WTC11 (cell line): ENCODE measurements at regions not wholly inside any gene's neighbourhood (a gene's known extent, or its start where the extent isn't known, plus 50 kb on each side); places are given as distances from the start of the nearest gene placed in this dataset.

Experiments used
- ATAC-seq: fragments of 200-7000 bp; cut with Tn5 transposase; 2 replicates; pipeline ENCODE4 v1.10.0; 2021; ENCODE audit warnings: mild to moderate bottlenecking, moderate library complexity
- CTCF ChIA-PET: fragments of 300-600 bp; sonication (Branson Sonifier 250); formaldehyde crosslinking; loops from one replicate; lab custom pipeline; 2021; ENCODE audit warnings: antibody characterized with exemption; lab: Charles Lee
- POLR2A ChIA-PET: fragments of 350-600 bp; sonication (Branson Sonifier 250); formaldehyde crosslinking; loops from one replicate; lab custom pipeline; 2021; ENCODE audit warnings: antibody characterized with exemption; lab: Charles Lee
- DNase-seq: peaks from one replicate; pipeline ENCODE4 v3.0.0; 2021; ENCODE audit warnings: low spot score
- H3K27ac Mint-ChIP-seq: 2 replicates; pipeline ENCODE4 v1.8.0; 2021; ENCODE audit warnings: mixed read lengths
- H3K27me3 Mint-ChIP-seq: 2 replicates; pipeline ENCODE4 v1.8.0; 2021; ENCODE audit warnings: low read depth, mild to moderate bottlenecking, moderate library complexity, mixed read lengths
- H3K36me3 Mint-ChIP-seq: 2 replicates; pipeline ENCODE4 v1.8.0; 2021; ENCODE audit warnings: mixed read lengths
- H3K4me1 Mint-ChIP-seq: 2 replicates; pipeline ENCODE4 v1.8.0; 2022; ENCODE audit warnings: mixed read lengths
- H3K4me3 Mint-ChIP-seq: 2 replicates; pipeline ENCODE4 v1.8.0; 2021; ENCODE audit warnings: mild to moderate bottlenecking, moderate library complexity, mixed read lengths
- H3K9me3 Mint-ChIP-seq: 2 replicates; pipeline ENCODE4 v1.8.0; 2021; ENCODE audit warnings: mixed read lengths
- CREB1 ChIP-seq: sonication (generic); formaldehyde crosslinking; IDR thresholded peaks from 2 replicates; pipeline ENCODE4 v1.8.0; 2023; ENCODE audit warnings: mild to moderate bottlenecking, missing genetic modification reagents
- ESRRA ChIP-seq: sonication (generic); formaldehyde crosslinking; IDR thresholded peaks from 2 replicates; pipeline ENCODE4 v1.8.1; 2022; ENCODE audit warnings: mild to moderate bottlenecking, missing genetic modification reagents, borderline replicate concordance
- GRHL2 ChIP-seq: fragments of 250-450 bp; sonication (Bioruptor Pico); IDR thresholded peaks from 2 replicates; pipeline ENCODE4 v1.8.0; 2022; ENCODE audit warnings: mild to moderate bottlenecking, moderate library complexity; ENCODE audit not compliant: insufficient replicate concordance, severe bottlenecking
- SMAD3 ChIP-seq: sonication (generic); formaldehyde crosslinking; IDR thresholded peaks from 2 replicates; pipeline ENCODE4 v1.8.0; 2022; ENCODE audit warnings: missing genetic modification reagents, mild to moderate bottlenecking, borderline replicate concordance
- TP53 ChIP-seq: sonication (generic); formaldehyde crosslinking; IDR thresholded peaks from 2 replicates; pipeline ENCODE4 v1.8.1; 2023; ENCODE audit warnings: mild to moderate bottlenecking, missing genetic modification reagents
- ZBTB21 ChIP-seq: sonication (generic); formaldehyde crosslinking; IDR thresholded peaks from 2 replicates; pipeline ENCODE4 v1.8.1; 2023; ENCODE audit warnings: mild to moderate bottlenecking, missing genetic modification reagents, borderline replicate concordance
- ZNF396 ChIP-seq: fragments of 250-450 bp; sonication (Bioruptor Pico); IDR thresholded peaks from 2 replicates; pipeline ENCODE4 v1.8.0; 2021; ENCODE audit warnings: mild to moderate bottlenecking, moderate library complexity, borderline replicate concordance
- ZNF423 ChIP-seq: fragments of 250-450 bp; sonication (Bioruptor Pico); IDR thresholded peaks from 2 replicates; pipeline ENCODE4 v2.1.2; 2022; ENCODE audit warnings: mild to moderate bottlenecking, moderate library complexity
- TF ChIP-seq, protein P1 (sequence below): fragments of 250-450 bp; sonication (Bioruptor Pico); IDR thresholded peaks from 2 replicates; pipeline ENCODE4 v2.1.2; 2022; ENCODE audit warnings: mild to moderate bottlenecking, moderate library complexity
- TF ChIP-seq, protein P2 (sequence below): sonication (generic); formaldehyde crosslinking; IDR thresholded peaks from 2 replicates; pipeline ENCODE4 v1.8.0; 2023; ENCODE audit warnings: mild to moderate bottlenecking, missing genetic modification reagents
- TF ChIP-seq, protein P3 (sequence below): sonication (generic); formaldehyde crosslinking; IDR thresholded peaks from 2 replicates; pipeline ENCODE4 v1.8.1; 2022; ENCODE audit warnings: missing genetic modification reagents, borderline replicate concordance
- TF ChIP-seq, protein P4 (sequence below): sonication (generic); formaldehyde crosslinking; conservative IDR thresholded peaks from 2 replicates; pipeline ENCODE4 v1.8.1; 2022; ENCODE audit warnings: mild to moderate bottlenecking, missing genetic modification reagents
- TF ChIP-seq, protein P5 (sequence below): sonication (generic); formaldehyde crosslinking; IDR thresholded peaks from 2 replicates; pipeline ENCODE4 v1.8.1; 2023; ENCODE audit warnings: mild to moderate bottlenecking, moderate library complexity, missing genetic modification reagents
- TF ChIP-seq, protein P6 (sequence below): fragments of 250-450 bp; sonication (Bioruptor Pico); IDR thresholded peaks from 2 replicates; pipeline ENCODE4 v1.9.0; 2021; ENCODE audit warnings: mild to moderate bottlenecking, borderline replicate concordance
- TF ChIP-seq, protein P7 (sequence below): sonication (generic); formaldehyde crosslinking; IDR thresholded peaks from 2 replicates; pipeline ENCODE4 v1.8.0; 2022; ENCODE audit warnings: mild to moderate bottlenecking, missing genetic modification reagents
- TF ChIP-seq, protein P8 (sequence below): sonication (generic); formaldehyde crosslinking; IDR thresholded peaks from 2 replicates; pipeline ENCODE4 v1.8.1; 2023; ENCODE audit warnings: mild to moderate bottlenecking, missing genetic modification reagents
- TF ChIP-seq, protein P9 (sequence below): sonication (generic); formaldehyde crosslinking; IDR thresholded peaks from 2 replicates; pipeline ENCODE4 v1.8.1; 2022; ENCODE audit warnings: low read depth, missing genetic modification reagents, borderline replicate concordance

DNA sequence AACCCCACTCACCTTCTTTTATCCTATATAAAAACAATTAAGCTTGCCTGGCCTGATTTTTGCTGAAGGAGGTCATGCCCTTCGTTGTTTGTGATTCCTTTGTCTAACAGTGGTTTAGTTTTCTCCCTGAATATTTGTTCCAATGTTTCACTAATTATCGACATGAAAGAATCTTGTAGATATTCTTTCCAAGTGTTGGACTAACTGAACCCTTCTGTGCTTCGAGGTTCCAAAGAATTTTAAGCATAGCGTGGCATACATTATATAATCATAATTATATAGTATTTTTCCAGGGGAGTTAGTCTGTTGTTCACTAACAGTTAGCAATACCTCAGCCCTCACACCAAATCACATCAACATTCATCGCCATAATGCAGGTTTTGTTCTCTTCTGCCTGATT, 418.9 kb upstream of the ADGRL2 start:
- Mint-ChIP-seq H3K27me3 (no peaks in the 10 kb centered on the region), H3K9me3 (no peaks in the 10 kb centered on the region)
- ATAC-seq: no peak
- ChIA-PET POLR2A (no interaction called here), CTCF (no interaction called here)
- TF ChIP-seq, protein P1, sequence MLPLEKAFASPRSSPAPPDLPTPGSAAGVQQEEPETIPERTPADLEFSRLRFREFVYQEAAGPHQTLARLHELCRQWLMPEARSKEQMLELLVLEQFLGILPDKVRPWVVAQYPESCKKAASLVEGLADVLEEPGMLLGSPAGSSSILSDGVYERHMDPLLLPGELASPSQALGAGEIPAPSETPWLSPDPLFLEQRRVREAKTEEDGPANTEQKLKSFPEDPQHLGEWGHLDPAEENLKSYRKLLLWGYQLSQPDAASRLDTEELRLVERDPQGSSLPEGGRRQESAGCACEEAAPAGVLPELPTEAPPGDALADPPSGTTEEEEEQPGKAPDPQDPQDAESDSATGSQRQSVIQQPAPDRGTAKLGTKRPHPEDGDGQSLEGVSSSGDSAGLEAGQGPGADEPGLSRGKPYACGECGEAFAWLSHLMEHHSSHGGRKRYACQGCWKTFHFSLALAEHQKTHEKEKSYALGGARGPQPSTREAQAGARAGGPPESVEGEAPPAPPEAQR (CRISPR knock-in tag): no peak
- TF ChIP-seq, protein P2, sequence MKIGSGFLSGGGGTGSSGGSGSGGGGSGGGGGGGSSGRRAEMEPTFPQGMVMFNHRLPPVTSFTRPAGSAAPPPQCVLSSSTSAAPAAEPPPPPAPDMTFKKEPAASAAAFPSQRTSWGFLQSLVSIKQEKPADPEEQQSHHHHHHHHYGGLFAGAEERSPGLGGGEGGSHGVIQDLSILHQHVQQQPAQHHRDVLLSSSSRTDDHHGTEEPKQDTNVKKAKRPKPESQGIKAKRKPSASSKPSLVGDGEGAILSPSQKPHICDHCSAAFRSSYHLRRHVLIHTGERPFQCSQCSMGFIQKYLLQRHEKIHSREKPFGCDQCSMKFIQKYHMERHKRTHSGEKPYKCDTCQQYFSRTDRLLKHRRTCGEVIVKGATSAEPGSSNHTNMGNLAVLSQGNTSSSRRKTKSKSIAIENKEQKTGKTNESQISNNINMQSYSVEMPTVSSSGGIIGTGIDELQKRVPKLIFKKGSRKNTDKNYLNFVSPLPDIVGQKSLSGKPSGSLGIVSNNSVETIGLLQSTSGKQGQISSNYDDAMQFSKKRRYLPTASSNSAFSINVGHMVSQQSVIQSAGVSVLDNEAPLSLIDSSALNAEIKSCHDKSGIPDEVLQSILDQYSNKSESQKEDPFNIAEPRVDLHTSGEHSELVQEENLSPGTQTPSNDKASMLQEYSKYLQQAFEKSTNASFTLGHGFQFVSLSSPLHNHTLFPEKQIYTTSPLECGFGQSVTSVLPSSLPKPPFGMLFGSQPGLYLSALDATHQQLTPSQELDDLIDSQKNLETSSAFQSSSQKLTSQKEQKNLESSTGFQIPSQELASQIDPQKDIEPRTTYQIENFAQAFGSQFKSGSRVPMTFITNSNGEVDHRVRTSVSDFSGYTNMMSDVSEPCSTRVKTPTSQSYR (CRISPR knock-in tag): no peak
- TF ChIP-seq, protein P3, sequence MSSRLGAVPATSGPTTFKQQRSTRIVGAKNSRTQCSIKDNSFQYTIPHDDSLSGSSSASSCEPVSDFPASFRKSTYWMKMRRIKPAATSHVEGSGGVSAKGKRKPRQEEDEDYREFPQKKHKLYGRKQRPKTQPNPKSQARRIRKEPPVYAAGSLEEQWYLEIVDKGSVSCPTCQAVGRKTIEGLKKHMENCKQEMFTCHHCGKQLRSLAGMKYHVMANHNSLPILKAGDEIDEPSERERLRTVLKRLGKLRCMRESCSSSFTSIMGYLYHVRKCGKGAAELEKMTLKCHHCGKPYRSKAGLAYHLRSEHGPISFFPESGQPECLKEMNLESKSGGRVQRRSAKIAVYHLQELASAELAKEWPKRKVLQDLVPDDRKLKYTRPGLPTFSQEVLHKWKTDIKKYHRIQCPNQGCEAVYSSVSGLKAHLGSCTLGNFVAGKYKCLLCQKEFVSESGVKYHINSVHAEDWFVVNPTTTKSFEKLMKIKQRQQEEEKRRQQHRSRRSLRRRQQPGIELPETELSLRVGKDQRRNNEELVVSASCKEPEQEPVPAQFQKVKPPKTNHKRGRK (CRISPR knock-in tag): no peak
- TF ChIP-seq ZNF396 (CRISPR knock-in tag): no peak
- no peak for TF ChIP-seq ZNF423 (CRISPR knock-in tag)
- TF ChIP-seq, protein P4, sequence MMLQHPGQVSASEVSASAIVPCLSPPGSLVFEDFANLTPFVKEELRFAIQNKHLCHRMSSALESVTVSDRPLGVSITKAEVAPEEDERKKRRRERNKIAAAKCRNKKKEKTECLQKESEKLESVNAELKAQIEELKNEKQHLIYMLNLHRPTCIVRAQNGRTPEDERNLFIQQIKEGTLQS (CRISPR knock-in tag): no peak
- TF ChIP-seq CREB1: no peak
- TF ChIP-seq, protein P5, sequence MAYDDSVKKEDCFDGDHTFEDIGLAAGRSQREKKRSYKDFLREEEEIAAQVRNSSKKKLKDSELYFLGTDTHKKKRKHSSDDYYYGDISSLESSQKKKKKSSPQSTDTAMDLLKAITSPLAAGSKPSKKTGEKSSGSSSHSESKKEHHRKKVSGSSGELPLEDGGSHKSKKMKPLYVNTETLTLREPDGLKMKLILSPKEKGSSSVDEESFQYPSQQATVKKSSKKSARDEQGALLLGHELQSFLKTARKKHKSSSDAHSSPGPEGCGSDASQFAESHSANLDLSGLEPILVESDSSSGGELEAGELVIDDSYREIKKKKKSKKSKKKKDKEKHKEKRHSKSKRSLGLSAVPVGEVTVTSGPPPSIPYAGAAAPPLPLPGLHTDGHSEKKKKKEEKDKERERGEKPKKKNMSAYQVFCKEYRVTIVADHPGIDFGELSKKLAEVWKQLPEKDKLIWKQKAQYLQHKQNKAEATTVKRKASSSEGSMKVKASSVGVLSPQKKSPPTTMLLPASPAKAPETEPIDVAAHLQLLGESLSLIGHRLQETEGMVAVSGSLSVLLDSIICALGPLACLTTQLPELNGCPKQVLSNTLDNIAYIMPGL (CRISPR knock-in tag): no peak
- no peak for TF ChIP-seq TP53
- TF ChIP-seq ESRRA: no peak
- TF ChIP-seq ZBTB21: no peak
- TF ChIP-seq GRHL2 (CRISPR knock-in tag): no peak
- no peak for TF ChIP-seq SMAD3 (CRISPR knock-in tag)
- TF ChIP-seq, protein P6, sequence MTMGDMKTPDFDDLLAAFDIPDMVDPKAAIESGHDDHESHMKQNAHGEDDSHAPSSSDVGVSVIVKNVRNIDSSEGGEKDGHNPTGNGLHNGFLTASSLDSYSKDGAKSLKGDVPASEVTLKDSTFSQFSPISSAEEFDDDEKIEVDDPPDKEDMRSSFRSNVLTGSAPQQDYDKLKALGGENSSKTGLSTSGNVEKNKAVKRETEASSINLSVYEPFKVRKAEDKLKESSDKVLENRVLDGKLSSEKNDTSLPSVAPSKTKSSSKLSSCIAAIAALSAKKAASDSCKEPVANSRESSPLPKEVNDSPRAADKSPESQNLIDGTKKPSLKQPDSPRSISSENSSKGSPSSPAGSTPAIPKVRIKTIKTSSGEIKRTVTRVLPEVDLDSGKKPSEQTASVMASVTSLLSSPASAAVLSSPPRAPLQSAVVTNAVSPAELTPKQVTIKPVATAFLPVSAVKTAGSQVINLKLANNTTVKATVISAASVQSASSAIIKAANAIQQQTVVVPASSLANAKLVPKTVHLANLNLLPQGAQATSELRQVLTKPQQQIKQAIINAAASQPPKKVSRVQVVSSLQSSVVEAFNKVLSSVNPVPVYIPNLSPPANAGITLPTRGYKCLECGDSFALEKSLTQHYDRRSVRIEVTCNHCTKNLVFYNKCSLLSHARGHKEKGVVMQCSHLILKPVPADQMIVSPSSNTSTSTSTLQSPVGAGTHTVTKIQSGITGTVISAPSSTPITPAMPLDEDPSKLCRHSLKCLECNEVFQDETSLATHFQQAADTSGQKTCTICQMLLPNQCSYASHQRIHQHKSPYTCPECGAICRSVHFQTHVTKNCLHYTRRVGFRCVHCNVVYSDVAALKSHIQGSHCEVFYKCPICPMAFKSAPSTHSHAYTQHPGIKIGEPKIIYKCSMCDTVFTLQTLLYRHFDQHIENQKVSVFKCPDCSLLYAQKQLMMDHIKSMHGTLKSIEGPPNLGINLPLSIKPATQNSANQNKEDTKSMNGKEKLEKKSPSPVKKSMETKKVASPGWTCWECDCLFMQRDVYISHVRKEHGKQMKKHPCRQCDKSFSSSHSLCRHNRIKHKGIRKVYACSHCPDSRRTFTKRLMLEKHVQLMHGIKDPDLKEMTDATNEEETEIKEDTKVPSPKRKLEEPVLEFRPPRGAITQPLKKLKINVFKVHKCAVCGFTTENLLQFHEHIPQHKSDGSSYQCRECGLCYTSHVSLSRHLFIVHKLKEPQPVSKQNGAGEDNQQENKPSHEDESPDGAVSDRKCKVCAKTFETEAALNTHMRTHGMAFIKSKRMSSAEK (CRISPR knock-in tag): no peak
- TF ChIP-seq, protein P7, sequence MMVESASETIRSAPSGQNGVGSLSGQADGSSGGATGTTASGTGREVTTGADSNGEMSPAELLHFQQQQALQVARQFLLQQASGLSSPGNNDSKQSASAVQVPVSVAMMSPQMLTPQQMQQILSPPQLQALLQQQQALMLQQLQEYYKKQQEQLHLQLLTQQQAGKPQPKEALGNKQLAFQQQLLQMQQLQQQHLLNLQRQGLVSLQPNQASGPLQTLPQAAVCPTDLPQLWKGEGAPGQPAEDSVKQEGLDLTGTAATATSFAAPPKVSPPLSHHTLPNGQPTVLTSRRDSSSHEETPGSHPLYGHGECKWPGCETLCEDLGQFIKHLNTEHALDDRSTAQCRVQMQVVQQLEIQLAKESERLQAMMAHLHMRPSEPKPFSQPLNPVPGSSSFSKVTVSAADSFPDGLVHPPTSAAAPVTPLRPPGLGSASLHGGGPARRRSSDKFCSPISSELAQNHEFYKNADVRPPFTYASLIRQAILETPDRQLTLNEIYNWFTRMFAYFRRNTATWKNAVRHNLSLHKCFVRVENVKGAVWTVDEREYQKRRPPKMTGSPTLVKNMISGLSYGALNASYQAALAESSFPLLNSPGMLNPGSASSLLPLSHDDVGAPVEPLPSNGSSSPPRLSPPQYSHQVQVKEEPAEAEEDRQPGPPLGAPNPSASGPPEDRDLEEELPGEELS (CRISPR knock-in tag): no peak
- TF ChIP-seq, protein P8, sequence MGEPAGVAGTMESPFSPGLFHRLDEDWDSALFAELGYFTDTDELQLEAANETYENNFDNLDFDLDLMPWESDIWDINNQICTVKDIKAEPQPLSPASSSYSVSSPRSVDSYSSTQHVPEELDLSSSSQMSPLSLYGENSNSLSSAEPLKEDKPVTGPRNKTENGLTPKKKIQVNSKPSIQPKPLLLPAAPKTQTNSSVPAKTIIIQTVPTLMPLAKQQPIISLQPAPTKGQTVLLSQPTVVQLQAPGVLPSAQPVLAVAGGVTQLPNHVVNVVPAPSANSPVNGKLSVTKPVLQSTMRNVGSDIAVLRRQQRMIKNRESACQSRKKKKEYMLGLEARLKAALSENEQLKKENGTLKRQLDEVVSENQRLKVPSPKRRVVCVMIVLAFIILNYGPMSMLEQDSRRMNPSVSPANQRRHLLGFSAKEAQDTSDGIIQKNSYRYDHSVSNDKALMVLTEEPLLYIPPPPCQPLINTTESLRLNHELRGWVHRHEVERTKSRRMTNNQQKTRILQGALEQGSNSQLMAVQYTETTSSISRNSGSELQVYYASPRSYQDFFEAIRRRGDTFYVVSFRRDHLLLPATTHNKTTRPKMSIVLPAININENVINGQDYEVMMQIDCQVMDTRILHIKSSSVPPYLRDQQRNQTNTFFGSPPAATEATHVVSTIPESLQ: no peak
- TF ChIP-seq, protein P9, sequence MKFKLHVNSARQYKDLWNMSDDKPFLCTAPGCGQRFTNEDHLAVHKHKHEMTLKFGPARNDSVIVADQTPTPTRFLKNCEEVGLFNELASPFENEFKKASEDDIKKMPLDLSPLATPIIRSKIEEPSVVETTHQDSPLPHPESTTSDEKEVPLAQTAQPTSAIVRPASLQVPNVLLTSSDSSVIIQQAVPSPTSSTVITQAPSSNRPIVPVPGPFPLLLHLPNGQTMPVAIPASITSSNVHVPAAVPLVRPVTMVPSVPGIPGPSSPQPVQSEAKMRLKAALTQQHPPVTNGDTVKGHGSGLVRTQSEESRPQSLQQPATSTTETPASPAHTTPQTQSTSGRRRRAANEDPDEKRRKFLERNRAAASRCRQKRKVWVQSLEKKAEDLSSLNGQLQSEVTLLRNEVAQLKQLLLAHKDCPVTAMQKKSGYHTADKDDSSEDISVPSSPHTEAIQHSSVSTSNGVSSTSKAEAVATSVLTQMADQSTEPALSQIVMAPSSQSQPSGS: no peak
- TF ChIP-seq, all 79 proteins: peak for 0
- Mint-ChIP-seq H3K4me3 (no peak overlapping the region), H3K27ac (no peak overlapping the region), H3K4me1 (peaks cover 30% of the 10 kb centered on the region), H3K36me3 (no peaks in the 10 kb centered on the region)
- DNase-seq: no peak
